DMS114 treated with DMSO at 0.1 percent for 48 hours (cell line): ENCODE measurements at regions not wholly inside any gene's neighbourhood (a gene's known extent, or its start where the extent isn't known, plus 50 kb on each side); places are given as distances from the start of the nearest gene placed in this dataset.

Experiments
- DNase-seq: peaks from one replicate; lab custom pipeline; 2025; ENCODE audit not compliant: unreplicated experiment; lab: John Stamatoyannopoulos, UW

DNA sequence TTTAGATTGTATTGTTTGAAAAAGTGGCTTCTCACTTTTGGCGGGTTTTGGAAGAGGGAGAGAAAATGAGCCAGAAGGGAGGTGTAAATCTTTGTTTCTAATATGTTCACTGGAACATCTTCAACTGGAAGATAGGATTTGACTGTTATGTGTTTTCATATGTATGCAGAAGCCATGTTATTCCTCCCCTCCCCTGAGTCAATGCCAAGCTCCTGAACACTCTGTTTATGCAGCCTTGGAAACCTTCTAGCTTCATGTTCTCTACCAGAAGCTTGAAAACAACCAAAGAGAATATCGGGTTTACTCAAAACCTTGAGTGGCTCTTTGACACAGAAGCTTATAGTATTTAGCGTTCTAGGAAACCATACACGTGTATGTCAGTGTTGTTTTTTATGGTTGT is 279.1 kb downstream of the PRL start:
- no peak for DNase-seq

DNA sequence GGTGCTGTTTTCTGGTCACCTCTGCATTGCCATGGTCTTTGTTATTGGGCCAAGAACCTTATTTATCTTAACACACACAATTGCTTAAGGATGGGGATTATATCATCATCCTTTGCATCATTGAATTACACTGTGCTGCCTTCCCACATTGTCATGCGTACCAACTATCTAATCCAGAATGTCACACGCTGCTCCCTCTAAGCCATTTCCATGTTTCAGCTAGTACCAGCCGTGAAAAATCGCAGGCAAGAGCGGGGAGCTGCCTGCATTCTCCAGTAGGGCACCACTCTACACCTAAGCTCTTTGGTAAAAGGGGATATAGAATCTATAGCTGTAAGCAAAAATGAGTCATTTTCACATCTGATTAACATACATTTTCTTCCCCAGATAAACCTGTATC is 277.0 kb downstream of the PRL start:
- DNase-seq = no peak

DNA sequence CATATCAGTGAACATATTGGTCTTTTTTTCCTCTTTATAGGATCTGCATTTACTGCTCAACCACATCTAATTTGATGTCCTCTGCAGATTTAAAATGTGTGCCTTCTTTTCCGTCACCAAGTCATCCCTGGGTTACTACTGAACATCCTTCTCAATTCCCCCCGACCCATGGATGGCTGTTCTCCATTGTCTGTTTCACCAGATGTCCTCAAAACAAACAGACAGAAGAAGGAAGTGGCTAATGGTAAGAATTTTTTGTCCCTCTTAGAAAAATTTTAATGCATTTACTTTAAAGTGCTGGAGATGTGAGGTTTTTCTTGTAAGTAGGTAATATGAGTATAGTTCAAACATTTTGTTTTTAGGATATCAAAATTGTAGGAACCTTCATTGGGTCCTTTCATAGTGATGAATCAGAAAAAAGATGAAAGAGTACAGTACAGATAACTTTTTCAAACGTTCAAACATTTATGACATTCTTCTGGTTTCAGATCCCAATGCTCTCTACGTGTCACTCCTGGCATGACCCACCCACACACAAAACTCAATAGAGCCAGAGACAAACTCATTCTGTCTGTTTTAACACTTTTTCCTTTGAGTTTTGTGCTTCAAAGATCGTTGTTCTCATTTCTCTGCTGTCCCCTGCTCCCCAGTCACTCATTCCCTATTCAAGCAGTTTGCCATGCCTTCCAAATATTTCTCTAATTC is 276.4 kb downstream of the PRL start:
- no peak for DNase-seq

- no peak for DNase-seq
Observed at GRCh38 chr6:22021966-22022365, 274.9 kb downstream of the PRL start.

DNA sequence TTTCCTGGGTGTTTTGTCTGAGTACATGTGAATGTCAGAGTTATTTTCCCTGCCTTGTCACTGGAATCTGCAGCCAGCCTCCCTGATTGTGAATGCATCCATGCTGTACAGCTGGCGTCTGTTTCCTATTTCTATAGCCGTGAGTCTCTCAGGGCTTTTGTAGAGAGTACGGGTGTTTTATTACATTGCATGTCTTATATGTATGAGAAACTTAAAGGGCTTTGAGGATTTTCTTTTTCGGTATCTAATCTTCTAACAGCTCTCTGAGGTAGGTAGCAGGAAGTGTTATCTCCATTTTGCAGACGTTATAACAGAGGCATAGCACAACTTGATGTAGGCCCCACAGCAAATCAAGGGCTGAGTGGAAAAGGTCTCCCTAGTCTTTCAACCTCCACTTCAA is 272.9 kb downstream of the PRL start:
- no peak for DNase-seq

- no peak for DNase-seq
Observed at GRCh38 chr6:22024973-22025467, 271.8 kb downstream of the PRL start.

DNA sequence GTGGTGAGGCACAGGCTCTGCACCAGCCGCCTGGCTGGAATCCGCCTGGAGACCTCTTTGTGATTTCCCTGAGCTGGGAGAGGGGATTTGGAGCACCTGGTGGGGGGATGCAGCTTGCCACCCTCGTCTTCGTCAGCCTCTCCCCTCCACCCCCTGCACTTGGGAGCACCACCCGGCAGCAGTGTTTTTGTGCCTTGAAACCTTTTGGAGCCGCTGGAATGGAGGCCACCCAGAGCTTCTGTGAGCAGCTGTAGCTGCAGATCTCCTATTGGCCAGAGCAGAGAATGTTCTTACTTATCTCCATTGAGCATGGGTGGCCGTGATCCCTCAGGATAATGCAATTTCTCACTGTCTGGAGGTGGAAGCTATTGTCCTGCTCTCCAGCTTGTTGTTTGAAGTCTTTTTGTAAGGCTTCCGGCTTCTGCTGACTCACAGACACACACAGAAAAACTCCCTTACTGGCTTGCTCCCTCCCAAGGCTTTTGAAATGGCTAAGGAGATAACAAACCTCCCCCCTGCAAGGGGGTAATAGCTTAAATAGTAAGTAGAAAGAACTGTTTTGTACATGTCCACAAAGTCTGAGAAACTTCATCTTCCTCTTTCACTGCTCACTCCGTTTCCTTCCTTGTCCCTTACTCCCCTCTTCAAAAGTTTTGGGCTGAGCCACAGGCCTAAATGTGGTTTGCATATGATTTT is 271.2 kb downstream of the PRL start:
- DNase-seq = no peak

DNA sequence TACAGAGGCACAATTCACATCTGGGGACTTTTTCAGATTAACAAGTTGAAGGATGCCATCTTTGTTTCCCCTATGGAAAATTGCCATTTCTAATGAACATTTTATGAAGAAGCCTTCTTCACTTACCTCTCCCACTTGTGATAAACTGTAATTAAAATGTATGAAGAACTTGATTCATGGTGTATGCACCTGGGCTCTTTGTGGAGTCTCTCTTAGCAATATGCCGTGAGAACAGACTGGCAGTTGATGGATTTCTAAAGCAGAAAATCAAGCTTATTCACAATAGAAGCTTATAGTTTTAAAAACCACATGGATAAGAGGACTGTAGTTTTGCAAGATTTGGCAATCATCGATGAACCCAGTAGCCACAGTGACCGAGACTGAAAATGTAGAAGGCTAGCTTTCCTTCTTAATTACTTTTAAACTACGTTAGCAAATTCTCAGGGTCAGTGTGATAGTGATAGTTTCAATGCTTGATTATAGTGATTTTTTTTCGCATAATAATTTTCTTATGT is 270.6 kb downstream of the PRL start:
- no peak for DNase-seq

- no peak for DNase-seq
Observed at GRCh38 chr6:22027040-22027725, 269.7 kb downstream of the PRL start.

GRCh38 chr6:22028403-22029090 is 268.3 kb downstream of the PRL start:
- DNase-seq = no peak

DNA sequence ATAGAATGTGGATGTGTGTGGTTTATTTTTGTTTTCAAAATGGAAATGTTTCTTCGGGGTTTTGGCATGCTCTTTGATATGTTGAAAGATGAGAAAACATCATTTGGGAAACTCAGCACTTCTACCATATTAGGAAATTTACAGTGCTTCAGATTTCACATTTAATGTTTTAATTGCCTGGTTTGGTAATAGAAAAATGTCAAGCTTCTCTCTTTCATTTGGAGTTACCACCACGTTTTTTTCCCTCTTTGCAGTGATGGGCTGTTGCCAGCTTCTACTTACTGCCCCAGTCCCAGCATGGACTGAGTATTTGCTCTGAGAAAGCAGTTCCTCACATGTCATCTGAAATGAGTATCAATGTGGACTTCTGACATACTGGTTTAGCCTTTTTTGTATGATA is 267.7 kb downstream of the PRL start:
- DNase-seq = no peak

DNA sequence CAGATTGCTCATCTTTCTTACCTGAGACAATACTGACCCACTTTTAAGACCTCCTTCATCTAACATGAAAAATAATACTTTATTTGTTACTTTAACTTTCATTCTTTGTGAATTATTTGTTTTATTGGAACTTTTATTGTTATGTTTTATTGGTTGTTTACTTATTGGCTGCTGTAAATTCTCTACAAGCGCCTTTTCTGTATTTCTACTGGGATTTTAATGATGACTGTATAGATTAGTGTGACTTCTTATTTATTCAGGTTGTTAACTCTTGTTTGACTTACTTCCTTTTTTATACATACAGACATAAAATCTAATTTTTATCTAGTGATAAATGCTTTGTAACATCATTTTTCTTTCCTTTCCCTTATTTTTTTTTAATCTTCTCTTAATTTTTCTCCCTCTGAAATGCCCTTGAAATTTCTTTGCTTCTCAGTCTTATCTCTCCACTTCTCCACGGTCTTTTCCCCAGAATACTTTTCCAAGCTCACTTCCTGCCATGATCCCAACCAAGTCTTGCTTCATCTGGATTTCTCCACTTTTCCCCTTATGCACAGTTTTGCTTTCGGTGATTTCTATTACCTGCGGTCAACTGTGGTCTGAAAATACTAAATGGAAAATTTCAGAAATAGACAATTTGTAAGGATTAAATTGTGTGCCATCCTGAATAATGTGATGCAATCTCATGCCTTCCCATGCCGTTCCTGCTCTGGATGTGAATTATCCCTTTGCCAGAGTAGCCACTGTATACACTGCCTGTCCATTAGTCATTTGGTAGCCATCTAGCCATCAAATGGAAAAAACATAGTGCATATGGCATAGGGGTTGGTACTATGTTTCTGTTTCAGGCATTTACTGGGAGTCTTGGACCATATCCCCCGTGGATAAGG is 265.9 kb downstream of the PRL start:
- no peak for DNase-seq

DNA sequence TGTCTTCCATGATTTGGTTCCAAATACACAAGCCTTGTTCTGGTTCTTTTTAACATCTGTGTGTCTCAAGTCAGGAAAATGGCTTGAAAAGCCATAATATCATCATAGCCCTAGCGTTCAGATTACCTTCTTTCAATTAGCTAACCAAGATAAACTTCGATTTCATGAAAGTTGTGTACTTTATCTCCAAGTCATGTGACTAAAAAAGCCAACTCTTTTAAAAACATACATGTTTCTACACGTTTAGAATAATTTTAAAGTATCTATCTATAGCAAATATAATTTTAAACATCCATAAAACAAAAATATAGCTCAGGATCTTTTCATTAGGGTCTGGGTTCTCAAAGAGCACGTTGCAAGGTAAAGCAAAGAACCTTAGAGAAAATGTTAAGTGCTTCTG is 261.1 kb downstream of the PRL start:
- DNase-seq = no peak

GRCh38 chr6:22036275-22036674 is 260.6 kb downstream of the PRL start:
- no peak for DNase-seq

DNA sequence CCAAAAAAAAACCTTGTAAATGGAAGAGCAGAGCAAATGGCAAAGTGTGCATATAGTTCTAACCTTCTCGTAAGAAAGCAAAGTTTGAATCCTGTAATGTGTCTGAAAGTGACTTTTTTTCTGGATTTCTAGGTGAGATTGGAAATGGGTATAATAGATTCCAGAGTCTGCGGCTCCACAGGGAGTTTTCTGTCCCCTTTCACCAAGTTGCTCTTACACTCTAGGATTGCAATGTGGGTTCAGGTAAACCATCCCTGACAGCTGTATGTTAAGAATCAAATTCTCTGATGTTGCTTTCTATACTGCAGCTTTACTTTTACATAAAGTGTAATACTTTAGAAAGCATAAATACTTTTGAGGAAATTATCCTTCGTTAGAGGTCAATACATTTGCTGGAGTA is 260.1 kb downstream of the PRL start:
- no peak for DNase-seq

GRCh38 chr6:22041797-22042480 is 254.9 kb downstream of the PRL start:
- DNase-seq = no peak

GRCh38 chr6:22042706-22043105 is 254.1 kb downstream of the PRL start:
- DNase-seq = no peak

- DNase-seq = no peak
Observed at GRCh38 chr6:22043284-22043962, 253.4 kb downstream of the PRL start.

DNA sequence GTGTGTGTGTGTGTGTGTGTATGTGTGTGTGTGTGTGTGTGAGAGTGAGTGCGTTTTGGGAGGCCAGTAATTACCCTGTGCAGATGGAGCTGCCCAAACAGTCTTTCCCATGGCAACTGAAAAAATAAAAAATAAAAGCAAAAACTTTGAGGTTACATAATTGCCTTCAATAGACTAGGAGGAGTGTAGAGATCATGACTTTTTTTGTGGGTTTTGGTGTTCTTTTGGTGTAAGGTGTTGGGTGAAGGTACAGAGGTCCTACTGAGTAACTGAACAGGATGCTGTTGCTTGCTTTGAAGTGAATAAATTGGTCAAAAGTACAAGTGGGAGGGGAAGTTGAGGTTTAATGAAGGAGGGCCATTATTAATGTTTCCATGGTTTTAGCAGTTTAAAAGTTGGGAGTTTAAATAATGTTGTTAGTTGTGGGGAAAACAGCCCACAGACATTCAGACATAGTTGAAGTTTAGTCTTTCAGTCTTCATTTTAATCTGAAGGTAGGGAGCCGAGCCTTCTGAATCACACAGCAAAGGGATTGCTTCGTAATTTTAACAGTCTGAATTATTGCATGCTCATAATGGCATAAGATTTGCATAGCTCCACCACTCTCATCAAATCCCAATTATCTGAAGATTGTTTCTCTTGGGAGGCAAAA is 251.4 kb downstream of the PRL start:
- no peak for DNase-seq
